ENCODE measurements at regions not wholly inside any gene's neighbourhood (a gene's known extent, or its start where the extent isn't known, plus 50 kb on each side); places are given as distances from the start of the nearest gene placed in this dataset.

DNA sequence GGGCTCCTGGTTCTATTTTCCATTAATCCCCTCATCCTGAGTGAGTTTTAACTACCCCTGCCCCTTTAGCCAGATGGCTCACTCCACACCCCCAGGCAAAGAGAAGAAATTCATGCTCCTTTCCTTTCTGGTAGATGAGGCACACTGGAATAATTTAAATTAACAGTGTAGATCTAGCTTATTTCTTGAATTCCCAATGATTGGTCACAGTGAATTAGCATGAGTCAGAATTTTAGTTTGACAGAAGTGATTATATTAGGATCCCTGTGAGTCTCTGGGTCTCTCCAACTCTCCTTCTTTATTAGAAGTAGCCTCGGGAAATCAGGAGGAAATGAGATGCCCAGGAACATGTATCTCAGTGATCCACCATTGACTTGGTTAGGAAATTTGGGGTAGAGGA is 103.1 kb upstream of the KAZN start:
- no peak for DNase-seq (ENCODE audit: low read depth in 2 of 2)

DNA sequence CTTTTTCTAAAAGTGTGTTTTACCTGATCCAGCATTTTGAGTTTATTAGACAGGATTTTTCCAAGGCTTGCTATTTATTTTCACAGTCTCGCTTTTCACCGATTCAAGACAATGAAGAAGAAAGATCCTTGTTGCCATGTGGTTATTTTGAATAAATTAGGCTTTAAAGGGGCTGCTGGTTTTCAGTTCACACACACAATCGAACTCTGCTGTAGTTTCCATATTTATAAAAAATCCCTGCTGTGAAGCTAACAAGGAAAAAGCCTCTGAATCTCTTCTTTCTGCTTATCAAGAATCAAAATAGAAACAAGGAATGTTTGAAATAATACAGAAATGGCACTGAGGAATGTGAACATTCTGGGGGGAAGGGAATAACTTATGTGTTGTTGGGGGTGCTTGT is 102.5 kb upstream of the KAZN start:
- no peak for DNase-seq (ENCODE audit: low read depth in 2 of 2)

DNA sequence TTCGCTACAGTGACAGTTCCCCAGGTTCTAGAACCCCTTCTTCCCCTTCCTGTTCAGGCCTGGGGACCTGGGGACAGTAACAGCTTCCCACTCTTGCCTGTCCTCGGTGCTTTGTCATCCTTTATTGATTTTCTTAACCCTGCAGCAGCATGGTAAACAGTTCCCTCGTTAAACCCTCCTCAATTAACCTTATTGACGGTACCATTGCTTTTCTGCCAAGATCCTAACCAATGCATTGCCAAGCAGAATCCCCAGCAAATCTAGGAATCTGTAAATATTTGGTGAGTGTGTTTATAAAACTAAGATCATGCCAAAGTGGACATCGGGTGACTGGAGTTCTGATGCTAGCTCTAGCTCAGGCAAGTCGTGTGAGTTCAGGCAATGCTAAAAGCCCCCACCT is 99.6 kb upstream of the KAZN start:
- DNase-seq (ENCODE audit: low read depth in 2 of 2): no peak

DNA sequence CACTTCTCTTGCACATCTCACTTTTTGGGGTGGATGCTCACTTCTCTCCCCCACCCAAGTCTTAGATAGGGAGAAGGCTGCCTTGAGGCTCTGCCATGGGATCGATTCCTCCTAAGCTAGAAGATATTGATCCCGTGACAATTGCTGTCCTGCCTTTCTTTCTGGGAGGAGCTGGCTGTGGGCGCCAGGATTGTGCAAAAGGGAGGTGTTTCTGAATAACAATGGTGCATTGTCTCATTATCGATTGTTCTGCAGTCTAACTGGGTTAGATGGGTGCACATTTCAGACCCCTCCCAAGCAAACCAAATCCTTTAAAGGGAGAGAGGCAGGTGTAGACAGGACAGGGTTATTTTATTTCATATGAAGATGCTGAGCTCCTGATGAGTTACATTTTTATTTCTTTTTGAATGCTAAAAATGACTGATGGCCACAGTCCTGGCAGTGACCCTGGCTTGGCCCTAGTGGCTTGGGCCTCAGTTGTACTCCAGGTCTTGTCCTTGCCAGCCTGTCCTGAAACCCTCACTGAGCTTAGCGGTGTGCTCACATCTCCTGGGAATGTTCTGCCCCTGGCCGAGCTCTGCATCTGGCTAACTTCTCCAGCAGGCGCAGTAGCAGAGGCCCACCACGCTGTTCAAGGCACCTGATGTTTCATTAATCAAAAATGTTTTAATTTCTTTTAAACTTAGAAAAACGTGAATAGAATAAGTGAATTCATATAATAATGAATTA is 99.0 kb upstream of the KAZN start:
- no peak for DNase-seq (ENCODE audit: low read depth in 2 of 2)

DNA sequence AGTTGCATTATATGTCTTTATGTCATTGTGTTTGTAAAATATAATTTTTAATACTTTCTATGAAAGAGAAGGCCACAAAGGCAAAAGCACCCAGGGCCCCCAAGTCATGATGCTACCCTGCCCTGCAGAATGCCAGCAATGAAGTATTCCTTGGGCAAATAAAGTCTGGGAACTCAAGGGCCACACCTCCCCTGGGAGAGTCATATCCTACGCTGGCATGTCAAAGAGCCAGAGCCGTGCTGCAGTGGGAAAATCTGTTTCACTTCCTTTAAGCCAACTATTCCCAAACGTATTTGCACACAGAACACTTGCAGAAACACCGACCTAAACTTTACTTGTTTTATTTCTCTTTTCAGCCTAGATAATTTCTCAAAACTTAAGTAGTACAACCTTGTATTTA is 98.4 kb upstream of the KAZN start:
- DNase-seq (ENCODE audit: low read depth in 2 of 2): no peak

DNA sequence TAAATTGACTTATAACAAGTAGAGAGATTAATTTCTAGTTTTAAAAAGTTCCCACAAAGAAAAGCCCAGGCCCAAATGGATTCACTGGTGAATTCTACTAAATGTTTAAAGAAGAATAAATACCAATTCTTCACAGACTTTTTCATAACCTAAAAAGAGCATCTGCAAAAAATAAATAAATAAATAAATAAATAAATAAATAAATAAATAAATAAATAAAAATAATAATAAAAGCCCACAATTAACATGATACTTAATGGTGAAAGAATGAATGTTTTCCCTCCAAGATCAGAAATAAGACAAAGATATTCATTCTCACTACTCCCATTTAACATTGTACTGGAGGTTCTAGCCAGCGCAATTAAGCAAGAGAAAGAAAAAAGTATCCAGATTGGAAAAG is 97.6 kb upstream of the KAZN start:
- no peak for DNase-seq (ENCODE audit: low read depth in 2 of 2)

DNA sequence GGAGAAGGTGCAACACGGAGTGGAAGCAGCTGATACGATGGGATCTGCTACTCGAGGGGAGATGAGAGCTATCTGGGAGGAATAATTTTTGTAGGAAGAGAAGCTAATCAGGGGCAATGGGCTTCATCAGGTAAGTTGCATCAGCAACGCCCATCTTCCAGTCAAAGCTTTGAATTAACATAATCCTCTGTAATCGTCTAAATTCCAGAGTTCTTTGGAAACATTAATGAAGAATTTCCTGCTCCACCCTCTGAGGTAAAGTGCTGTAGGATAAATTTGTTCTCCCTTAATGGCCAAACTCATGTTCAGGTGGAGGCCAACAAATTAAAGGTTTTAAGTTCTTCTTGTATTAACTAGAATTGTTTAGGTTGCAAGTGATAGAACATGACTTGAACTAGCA is 94.0 kb upstream of the KAZN start:
- DNase-seq (ENCODE audit: low read depth in 2 of 2): no peak

DNA sequence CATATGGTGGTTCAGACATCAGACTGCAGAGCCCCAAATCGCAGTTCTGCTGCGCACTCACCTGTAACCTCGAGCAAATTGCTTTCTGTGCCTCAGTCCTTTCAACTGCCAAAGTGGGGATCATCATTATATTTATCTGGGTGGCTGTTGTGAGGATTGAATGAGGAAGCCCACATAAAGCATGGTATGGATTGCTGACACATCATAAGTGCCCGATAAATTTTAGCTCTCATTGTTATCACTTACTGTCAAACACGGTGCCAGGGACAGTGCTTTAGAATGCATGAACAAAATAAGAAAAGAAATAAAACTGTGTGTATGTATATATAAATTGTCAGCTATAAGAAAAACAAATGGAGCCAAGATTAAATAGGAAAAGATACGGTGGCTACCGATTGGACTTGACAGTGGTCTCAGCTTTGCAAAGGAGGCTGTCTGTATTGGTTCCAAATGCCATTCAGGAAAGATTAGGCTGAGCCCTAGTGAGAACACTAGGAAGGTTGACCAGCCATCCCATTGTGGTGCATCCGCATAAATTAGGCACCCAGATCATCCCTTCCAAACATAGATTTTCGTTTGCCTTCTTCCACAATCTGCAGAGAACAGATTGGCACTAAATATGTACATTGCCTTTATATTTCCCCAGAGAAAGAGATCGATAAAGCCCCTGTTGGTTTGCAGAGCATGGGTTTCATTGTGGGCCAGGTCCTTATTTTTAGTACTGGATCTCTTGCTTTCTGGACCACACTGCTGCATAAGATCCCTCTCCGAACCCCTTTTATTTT is 91.8 kb upstream of the KAZN start:
- DNase-seq (ENCODE audit: low read depth in 2 of 2): no peak

DNA sequence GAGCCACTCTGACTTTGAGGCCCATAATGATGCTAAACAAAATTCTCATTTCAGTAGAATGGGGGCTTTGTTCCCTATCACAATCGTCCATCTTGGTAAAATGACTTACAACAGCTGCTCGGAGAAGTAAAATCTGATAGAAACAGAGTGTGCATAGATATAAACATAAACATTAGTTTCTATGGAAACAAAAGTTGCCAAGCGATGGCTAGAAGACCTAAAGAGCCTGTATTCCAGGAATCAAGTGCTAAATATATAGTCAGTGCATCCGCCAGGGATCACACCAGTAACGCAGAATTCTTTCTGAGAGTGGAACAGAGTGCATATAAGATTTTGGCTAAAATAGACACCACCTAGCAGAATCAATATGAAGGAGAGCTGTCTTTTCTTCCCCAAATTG is 91.2 kb upstream of the KAZN start:
- DNase-seq (ENCODE audit: low read depth in 2 of 2): no peak

DNA sequence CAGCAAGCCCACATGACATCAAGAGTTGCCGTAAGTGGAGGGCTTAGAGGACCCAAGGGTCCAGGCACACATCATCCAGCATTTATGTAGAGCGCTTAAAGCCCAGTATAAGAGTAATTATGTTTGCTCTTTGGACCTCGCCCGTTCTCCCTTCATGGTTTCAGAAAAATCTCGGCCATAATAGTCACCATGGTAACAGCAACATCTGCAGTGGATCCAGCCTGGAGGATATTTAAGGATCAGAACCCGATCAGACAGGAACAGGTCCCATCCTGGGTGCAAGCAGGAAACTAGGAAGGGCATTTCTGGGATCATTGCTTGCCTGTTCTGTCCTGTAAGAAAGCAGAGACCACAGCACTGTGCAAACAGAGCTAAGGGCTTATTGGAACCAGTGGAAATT is 89.9 kb upstream of the KAZN start:
- no peak for DNase-seq (ENCODE audit: low read depth in 2 of 2)

DNA sequence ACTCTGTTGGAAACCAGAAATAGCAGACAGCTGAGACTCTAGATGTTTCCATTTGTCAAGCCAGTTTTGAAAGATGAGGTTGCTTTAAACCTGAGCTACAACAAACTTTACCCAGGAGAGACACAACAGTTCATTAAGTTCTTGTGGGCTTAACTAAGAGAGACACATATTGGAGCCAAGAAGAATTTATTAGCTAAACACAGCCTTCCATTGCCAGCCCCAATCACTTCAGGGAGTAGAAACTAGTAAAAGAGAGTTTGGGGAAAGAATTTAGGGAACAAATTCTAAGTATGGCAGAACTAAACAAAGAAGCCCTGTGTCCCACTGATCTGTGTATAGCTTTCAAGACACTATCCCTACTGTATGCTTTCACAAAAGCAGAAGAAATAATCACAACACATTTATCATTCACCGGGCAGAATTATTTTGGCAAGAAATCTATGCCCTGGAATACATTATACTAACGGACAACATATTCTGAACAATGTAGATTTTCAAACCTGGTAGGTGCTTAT is 87.3 kb upstream of the KAZN start:
- DNase-seq (ENCODE audit: low read depth in 2 of 2): no peak

DNA sequence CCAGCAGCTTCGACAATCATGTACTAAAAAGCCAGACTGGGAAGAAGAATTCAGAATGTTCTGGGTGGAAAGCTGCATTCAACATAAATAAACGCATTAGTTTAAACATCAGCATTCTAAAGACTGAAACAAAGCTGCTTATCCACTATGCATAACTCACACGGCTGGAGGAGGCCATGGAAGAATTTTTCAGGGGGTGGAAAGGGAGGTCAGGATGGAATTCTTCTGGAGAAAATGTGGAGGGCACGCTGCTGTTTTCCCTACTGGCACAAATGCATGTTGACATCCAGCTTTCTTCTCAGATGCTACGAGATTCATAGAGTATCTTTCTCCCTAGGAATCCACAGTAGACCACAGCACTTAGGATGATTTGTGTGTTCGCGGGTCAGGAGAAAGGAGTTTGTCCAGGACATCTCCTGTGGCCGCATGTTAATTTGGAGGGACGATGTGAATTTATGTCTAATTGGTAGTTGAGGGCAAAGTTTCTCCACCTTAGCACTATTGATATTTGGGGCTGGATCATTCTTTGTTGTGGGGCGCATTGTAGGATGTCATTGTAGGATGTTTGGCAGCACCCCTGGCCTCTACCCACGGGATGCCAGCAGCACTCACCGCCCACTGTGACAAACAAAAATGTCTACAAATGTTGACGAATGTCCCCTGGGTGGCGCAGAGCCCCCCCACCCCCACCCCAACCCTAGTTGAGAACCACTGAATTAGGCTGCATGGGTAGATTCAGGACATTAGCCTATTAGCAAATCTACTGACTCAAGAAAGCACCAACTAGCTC is 86.5 kb upstream of the KAZN start:
- no peak for DNase-seq (ENCODE audit: low read depth in 2 of 2)

DNA sequence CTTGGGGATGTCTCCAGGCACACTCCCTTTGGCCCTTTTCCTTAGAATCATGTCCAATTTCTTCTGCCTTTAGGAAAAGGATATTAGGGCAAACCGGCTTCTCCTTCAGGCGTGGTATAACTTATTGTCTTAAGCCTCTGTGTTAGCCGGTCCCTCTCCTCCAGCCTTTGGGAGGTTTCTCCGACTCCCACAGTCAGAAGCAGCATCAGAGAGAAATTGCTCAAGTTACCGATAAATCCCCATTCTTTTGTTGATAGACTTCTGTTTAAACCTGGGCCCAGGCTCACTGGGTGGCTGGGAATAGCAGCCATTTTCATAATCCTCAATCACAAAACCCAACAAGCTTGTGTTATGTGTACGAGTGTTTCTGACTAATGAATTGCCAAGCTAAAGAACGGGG is 85.4 kb upstream of the KAZN start:
- DNase-seq (ENCODE audit: low read depth in 2 of 2): no peak

DNA sequence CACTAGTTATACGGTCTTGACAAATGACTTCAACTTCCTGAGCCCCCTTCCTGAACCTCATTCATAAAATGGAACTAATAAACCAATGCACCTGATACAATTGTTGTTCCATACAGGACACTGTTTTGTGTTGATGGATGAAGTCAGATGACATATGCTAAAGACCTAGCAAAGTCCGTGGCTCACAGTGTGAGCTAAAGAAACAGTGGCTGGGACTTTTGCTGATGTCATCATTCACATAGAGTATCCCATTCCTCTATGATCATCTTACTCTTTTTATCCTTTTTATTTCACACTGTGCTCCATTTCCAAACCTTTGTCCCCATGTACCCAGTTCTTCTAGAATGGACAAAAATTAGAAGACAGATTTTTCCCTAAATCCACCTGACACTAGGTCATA is 83.7 kb upstream of the KAZN start:
- DNase-seq (ENCODE audit: low read depth in 2 of 2): no peak

DNA sequence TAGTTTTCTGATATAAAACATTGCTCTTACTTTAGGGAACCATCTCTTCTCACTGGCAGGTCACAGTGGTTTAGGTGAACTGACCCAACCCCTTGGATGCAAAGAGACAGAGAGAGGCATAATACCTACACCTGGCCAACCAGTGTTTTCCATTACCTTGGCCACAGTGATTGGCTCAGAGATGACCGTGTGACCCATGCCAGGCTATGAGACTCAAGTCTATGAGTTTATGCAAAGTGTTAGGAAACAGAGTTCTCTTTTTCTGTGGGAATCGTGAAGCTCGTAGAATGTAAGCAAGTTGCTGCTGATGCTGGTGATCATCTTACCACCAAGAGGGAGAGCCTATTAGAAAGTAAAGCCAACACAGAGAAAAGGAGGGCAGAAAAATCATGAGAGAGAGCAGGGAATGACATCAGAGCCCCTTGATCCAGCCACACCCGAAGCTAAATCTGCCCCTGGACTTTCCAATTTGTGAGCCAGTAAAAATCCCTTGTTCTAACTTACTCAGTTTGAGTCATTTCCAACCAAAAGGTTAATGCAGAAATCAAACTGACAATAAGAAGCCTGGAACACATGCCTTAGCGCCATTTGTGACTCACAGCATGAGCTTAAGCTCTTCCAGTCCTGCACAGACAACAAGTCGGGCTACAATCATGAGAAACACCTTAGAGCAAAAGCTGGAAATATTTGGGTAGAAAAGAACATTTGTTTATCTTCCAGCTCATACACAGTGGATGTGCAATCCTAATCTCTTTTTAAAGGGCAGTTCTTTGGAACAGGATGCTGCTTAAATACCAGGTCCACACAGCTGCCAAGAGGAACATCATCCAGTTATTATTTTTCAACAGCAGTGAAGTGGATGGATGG is 81.3 kb upstream of the KAZN start:
- DNase-seq (ENCODE audit: low read depth in 2 of 2): peak; percentile 74

DNA sequence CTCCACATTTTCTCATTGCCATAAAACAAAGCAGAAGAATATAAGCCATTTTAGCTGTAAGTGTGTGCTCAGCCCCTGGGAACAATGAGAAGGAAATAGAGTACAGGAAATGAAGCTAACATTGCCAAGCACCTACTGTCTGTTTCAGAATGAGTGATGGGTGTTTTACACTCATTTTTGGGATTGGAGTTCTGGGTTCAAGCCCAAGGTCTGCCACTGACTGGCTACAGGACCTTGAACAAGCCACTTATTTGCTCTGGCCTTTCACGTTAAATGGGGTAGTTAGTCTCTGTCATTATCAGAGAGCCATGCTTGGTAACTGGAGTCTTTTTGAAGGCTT is 80.7 kb upstream of the KAZN start:
- DNase-seq (ENCODE audit: low read depth in 2 of 2): no peak

DNA sequence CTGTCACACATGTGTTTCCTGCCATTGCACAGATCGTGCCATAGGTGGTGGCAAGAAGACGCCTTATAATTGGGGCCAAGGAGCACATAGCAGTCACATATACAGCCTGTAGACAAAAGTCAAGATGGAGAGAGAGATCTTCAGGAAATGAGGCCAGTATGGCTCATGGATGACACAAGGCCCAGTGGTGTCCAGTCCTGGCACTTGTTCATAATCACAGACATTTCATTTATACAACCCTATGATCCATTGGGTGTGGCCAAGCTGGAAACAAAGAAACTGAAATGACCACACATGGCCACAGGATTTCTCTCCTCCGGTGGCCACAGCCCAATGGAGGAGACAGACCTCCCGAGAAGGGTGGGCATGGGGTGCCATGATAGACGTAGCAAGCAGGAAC is 78.5 kb upstream of the KAZN start:
- no peak for DNase-seq (ENCODE audit: low read depth in 2 of 2)

DNA sequence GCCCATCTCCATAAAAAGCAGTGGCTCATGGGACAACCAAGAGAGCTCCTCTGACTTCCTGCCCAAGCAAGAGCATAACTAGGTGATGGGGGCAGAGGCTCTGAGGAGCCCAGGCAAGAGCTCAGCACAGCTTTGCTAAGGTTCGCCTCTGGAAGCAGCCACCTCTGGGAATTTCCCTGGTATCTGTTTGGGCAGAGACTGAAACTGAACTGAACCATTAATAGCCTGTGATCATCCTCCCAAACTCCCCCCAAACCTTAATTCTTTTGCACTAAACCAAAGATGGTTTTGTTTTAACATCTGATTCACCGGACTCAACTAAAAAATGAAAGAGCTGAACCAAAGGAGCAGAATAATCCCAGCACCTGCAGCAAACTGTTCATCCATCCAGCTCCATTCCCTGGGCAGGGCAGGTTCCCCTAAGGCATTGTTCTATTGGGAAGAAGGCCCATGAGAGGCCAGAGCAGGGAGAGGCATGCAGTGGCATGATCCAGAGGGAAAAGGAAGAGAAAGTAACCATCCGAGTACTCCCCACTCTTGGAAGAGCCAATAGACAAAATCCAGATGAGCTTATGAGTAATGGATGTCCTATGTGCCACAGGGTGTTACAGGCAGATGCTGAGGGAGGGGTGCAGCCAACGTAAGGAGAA is 77.8 kb upstream of the KAZN start:
- DNase-seq (ENCODE audit: low read depth in 2 of 2): no peak

DNA sequence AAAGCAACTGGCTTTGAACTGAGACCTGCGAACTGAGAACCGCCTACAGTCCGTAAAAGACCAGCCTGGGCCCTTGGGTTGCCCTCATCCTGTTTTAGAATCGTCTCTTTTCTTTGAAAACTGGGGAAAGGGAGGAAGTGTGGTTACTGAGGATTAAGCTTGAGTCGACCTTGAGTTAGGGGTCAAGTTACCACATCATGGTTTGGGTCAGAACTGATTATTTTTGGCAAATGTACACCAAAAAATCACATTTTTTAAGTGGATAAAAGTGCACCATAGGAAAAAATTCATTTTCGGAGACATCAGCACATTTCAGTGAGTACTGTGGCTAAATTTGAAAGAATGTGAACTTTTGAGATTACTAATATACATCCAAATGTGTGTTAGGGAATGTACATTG is 76.9 kb upstream of the KAZN start:
- peak in 1 of 2 experiments; percentile 6 for DNase-seq (ENCODE audit: low read depth in 2 of 2)

DNA sequence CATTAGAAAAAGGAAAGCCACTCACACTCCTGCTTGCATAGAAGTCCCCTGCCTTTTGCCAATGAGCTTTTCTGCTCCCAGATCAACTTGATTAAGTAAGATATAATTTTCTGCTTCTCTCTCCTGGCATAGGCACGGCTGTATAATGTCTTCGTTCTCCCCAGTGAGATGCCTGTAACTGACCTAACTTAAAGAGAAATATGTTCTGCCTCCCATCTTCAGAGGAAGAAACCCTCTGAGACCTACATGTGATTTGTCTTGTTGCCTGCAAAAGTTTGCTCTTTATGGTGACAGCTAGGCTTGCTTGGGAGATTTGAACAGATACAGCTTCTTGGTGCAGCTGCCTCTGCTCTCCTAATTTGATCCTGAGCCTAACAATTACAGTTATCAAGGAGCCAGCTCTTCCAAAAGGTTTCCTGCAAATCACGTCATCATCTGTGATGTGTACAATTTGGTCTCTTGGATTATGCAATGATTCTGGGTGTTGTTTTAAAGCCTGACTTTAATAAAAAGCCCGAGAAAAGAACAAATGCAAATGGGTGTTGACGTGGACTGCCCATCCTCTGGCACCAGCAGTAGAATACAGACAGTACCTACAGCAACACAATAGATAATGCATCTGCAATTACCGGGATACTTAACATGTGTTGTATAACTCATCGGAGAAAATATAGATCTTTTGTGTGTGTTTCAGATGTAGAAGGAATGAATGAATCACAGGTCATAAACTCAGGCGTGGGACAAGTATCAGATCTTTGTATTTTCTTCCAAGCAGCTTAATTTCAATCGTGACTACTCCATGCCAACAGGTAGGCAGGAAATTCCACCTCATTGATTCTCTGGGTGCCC is 76.2 kb upstream of the KAZN start:
- DNase-seq (ENCODE audit: low read depth in 2 of 2): peak; percentile 79 to 83
